GM18508 (cell line): ENCODE measurements at regions not wholly inside any gene's neighbourhood (a gene's known extent, or its start where the extent isn't known, plus 50 kb on each side); places are given as distances from the start of the nearest gene placed in this dataset.

Experiments used
- ATAC-seq: cut with Tn5 transposase; IDR thresholded peaks from one replicate; pipeline ENCODE4 v1.9.1; 2021; ENCODE audit warnings: moderate number of reproducible peaks; ENCODE audit not compliant: insufficient read depth, unreplicated experiment

DNA sequence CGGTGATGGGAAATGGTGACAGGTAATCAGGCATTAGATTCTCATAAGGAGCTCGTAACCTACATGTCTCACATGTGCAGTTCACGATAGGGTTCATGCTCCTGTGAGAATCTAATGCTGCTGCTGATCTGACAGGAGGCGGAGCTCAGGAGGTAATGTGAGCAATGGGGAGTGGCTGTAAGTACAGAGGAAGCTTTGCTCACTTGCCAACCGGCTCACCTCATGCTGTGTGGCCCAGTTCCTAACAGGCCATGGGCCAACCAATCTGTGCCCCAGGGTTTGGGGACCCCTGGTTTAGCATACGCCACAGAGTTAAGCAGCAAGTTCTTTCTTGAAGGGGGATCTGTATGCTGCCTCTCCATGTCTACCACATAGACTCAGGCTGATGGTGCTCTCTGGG lies 133.1 kb downstream of the IQUB start:
- no peak for ATAC-seq

GRCh38 chr7:123400196-123400595 lies 134.2 kb downstream of the IQUB start:
- no peak for ATAC-seq

GRCh38 chr7:123398921-123399320 lies 135.5 kb downstream of the IQUB start:
- no peak for ATAC-seq

DNA sequence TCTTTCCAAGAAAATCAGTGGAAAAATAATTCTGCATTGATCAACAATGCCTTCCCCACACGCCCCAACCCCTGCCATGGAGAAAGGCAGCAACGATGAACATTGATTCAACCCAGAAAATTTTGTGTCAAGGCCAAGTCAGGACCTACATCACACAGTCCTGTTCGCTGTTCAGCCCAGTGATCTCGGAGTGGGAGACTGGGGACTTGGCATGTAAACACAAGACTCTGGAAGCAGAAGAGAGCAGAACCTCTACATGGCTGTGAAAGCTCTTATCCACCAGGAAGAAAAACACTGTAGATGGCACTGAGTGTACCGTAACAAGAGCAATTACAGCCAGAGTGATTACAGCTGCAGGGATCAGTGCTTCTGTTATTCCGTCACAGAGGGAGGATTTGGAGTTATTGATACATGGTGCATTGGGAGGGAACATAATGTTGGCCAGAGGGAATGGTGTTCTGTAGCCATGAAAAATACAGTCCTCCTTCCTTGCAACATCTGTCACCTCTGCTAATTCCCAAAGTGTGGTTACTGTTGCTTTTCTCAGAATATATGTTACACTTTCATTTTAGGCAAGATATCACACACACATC lies 136.6 kb downstream of the IQUB start:
- no peak for ATAC-seq

GRCh38 chr7:123393623-123394022 lies 140.8 kb downstream of the IQUB start:
- no peak for ATAC-seq

- ATAC-seq: no peak
Measured at GRCh38 chr7:123372368-123372767, 162.0 kb downstream of the IQUB start.

DNA sequence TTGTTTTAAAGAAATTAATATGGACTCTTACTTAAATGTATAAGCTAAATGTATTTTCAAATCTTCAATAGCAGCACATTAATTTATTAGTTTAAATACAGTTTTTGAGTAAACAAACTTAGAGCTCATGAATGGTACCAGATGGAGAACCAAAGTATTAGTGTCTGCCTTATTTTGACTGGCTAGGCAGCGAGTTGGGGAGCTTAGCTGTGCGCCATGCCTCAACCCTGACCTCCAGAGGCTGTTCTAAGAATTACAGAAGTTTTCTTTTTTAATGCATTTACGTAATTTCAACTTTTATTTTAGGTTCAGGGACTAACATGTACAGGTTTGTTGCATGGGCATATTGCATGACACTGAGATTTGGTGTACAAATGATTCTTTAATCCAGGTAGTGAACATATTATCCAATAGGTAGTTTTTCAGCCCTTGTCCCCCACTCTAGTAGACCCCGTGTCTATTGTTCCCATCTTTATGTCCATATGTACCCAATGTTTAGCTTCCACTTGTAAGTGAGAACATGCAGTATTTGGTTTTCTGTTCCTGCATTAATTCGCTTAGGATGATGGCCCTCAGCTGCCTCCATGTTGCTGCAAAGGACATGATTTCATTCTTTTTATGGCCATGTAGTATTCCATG lies 166.8 kb downstream of the IQUB start:
- peak; percentile 81 for ATAC-seq

- ATAC-seq: no peak
Measured at GRCh38 chr7:123367031-123367430, 167.3 kb upstream of the SLC13A1 start.

DNA sequence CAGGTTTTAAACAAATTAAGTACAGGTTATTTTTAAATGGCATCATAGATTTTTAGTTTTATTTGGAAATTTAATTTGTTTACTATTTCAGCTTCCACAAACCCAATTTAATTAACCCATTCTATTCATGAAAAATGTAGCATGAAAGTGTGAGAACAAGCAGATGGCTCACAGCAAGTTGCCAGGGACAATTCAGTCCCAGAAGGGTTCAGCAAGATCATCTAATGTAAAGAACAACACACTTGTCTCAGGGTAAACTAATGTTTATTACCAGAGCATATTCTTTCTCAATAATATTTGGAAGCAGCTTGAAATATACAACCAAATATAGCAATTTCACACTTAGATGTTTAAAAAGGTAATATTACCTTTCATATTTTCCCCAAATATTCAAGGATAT lies 166.9 kb upstream of the SLC13A1 start:
- no peak for ATAC-seq

DNA sequence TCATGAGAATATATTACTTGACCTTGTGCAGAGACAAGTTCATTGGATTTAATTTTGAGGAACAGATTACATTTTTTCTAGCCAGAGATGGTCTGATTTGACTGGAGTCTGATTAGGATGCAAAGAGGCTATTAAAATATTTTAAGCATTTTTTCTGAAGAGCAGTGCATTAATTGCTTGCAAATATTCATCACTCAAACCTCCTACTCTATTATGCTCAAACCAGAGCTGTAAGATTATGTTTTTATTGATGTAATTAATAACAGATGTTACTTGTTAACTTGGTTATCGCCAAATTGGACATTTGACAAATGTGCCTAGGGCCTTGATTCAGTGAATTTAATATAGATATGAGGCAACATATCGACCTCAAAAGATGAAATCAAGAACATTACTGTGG lies 160.9 kb upstream of the SLC13A1 start:
- no peak for ATAC-seq

DNA sequence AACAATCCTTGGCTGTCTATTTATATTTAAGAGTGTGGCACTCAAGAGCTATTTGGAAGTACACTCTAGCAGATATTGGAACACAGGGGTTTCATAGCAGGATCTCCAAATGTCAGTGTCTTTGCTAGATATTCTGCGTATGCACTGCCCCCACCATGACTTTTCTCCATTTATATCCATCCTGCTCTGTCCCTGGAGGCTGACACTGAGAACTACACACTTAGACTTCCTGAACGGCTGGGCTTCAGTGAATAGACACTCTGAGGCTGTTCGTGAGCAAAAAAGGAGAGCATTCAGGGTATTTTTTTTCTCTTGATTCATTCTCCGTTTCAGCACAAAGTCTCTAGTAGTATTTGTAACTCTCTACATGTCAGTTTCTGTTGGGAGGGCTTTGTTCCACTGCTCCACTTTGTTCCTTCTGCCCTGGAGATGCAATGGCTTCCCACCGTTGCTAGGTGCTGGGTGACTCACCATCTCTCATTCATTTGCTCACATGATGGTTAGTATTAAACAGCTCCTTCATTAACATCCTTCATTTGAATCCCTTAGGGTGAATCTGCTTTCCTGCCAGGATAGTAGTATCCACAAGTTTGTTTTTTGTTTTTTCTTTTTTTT lies 155.9 kb upstream of the SLC13A1 start:
- no peak for ATAC-seq

DNA sequence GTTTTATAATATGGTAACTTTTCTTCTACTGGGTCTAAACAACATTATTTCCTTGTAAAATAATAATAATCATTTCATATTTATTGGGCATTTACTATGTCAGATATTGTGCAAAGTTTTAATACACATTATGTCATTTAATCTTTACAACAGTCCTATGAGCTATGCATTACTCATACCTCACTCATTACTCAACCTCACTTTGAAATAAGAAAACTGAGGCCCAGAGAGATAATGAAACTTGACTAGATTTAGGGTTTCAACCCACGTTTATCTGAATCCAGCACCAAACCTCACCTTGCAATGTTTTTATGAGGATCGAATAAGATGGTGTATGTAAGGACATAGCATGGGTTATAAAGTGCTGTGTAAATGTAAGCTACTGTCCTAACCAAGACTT lies 153.2 kb upstream of the SLC13A1 start:
- ATAC-seq: no peak

DNA sequence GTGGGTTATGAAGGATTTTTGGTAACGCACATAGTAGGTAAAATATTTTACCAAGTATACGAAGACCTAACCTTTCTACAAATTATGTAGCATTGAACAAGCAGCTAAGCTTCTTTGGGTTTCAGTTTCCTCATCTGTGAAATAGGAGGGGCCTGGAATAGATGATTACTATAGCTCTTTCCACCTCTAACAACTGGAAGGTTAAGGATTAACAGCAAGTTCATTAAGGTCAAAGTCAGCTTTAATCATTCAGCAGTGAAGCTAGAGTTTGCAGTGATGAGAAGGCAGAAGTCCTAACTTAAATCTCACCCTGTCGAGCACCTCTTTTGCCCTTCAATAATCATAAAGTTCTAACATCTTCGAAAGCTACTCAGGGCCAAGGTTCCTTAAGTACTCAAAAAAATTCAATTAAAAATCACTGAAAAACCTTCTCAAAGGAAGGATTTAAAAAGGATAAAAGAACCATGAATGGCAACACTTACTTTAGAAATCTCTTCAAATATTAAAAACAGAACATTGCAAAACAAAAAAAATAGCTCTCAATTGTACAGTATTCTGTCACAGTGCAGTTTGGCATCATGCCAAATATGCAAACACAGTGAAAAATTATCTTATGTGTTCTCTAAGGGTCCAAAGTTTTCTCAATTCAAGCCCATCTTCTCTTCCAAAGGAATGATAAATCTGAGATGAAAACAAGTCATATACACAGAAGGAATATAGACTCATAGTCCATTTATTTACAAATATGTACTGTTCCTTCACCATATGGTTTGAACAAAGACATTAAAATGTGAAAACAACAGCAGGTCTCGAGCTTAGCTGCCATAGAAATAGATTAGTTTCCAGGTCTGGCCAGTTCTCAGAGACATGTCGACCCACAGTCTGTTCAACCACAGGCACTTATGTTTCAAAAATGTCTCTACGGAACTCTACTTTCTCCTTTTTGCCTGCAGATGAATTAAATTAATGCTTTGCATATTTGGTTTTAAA lies 152.0 kb upstream of the SLC13A1 start:
- peak; percentile 61 for ATAC-seq

GRCh38 chr7:123351027-123351426 lies 151.3 kb upstream of the SLC13A1 start:
- no peak for ATAC-seq

GRCh38 chr7:123348690-123349089 lies 148.9 kb upstream of the SLC13A1 start:
- no peak for ATAC-seq

DNA sequence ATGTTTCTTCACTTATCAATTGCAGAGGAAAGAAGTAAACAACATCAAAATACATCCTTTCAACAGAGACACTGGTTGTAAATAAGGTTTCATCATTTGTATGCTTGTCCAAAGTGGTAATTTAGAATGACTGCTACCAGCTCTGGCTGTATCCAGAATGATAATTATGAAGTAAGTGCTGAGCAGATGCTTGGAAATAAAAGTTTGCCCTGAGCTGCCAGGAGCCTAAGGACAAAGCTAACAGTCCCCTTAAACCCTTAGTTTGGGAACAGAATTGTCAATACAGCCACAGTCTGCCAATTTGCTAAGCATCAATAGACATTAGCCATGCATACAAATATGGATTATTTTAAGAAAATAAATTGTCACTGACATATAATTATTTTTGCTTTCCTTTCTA lies 147.0 kb upstream of the SLC13A1 start:
- ATAC-seq: no peak

- ATAC-seq: no peak
Measured at GRCh38 chr7:123343611-123344010, 143.8 kb upstream of the SLC13A1 start.

DNA sequence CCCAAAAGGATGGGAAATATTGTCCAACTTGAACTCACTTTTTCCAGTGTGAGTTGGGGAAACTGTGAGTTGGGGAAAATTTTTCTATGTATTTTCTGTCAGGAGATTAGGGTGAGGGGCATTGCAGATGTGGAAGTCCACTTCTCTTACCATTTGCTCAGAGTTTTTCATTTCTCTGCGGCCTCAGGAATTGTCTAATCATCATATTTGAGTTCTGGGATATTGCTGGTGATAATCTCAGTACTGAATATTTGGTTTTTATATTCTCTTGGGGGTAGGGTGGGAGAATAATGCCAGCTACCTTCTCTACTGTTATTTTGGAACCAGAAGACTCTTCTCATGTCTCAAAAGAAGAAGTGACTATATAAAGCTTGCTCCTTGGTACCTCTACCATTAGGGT lies 141.3 kb upstream of the SLC13A1 start:
- no peak for ATAC-seq

- no peak for ATAC-seq
Measured at GRCh38 chr7:123338688-123339087, 138.9 kb upstream of the SLC13A1 start.

DNA sequence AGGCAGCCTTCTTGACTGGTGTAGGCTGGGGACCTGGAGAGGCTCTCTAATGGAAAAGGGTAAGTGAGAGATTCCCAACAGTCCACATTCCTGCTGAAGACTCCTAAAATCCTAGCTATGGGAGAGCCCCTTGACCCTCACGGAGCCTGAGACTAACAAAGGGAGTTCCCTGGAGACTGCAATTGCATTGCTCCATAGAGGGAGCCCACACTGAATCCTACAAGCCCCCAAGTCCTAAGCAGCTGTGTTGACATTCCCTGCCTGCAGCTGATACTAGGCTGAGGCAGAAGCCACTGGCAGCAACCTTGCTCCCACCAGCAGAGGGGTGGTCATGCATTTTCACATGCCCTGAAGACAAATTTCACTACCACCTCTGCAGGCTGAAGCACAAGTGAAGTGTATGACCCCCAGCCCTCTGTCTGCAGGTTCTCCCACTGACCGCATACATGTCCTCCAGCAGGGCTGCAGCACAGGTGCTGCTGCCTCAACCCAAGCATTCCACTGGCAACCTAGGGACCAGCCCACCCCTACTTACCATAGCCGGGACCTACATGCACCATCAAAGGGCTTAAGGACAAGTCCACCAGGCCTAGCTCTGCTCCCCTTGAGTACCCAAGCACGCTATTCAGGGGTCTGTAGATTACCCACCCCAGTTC lies 130.3 kb upstream of the SLC13A1 start:
- no peak for ATAC-seq
